ENCODE measurements at regions not wholly inside any gene's neighbourhood (a gene's known extent, or its start where the extent isn't known, plus 50 kb on each side); places are given as distances from the start of the nearest gene placed in this dataset.

DNA sequence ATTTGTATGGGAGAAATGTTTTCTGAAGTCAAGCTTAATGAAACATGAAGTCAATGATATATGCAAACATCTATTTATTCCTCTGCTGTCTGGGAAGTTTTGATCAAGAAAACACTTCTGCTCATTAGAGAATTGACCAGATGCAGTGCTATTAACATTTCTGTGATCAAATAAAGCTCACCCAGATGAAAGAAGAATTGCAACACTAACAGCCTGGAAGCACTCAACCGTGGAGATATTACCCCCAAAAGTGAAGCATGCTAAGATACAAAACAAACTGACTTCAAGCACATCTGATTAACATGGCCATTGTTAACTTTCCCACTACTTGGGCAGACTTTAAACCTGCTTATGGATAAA is 73.7 kb upstream of the GUCY1A1 start:
- TF ChIP-seq, protein P1, sequence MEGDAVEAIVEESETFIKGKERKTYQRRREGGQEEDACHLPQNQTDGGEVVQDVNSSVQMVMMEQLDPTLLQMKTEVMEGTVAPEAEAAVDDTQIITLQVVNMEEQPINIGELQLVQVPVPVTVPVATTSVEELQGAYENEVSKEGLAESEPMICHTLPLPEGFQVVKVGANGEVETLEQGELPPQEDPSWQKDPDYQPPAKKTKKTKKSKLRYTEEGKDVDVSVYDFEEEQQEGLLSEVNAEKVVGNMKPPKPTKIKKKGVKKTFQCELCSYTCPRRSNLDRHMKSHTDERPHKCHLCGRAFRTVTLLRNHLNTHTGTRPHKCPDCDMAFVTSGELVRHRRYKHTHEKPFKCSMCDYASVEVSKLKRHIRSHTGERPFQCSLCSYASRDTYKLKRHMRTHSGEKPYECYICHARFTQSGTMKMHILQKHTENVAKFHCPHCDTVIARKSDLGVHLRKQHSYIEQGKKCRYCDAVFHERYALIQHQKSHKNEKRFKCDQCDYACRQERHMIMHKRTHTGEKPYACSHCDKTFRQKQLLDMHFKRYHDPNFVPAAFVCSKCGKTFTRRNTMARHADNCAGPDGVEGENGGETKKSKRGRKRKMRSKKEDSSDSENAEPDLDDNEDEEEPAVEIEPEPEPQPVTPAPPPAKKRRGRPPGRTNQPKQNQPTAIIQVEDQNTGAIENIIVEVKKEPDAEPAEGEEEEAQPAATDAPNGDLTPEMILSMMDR (conservative IDR thresholded peaks at IDR 0.05) = no peak
- no peak for TF ChIP-seq EZH2 (IDR thresholded peaks at IDR 0.05; ENCODE audit: low read depth)
